HFFc6 (cell line): ENCODE measurements at regions not wholly inside any gene's neighbourhood (a gene's known extent, or its start where the extent isn't known, plus 50 kb on each side); places are given as distances from the start of the nearest gene placed in this dataset.

Experiments
- DNase-seq: peaks from one replicate; pipeline ENCODE4 v3.0.0-alpha.2; 2018
- H3K27ac Mint-ChIP-seq: 2 replicates; pipeline ENCODE4 v1.8.0; 2020; ENCODE audit warnings: mild to moderate bottlenecking, mixed read lengths
- H3K27me3 Mint-ChIP-seq: 2 replicates; pipeline ENCODE4 v1.8.0; 2021; ENCODE audit warnings: mild to moderate bottlenecking, moderate library complexity, mixed read lengths; ENCODE audit not compliant: insufficient read depth
- H3K36me3 Mint-ChIP-seq: 2 replicates; pipeline ENCODE4 v1.8.0; 2021; ENCODE audit warnings: low read depth, mixed read lengths
- H3K4me1 Mint-ChIP-seq: 2 replicates; pipeline ENCODE4 v1.8.0; 2020; ENCODE audit warnings: low read depth, mixed read lengths
- H3K4me3 Mint-ChIP-seq: 2 replicates; pipeline ENCODE4 v1.8.0; 2020; ENCODE audit warnings: mild to moderate bottlenecking, moderate library complexity, mixed read lengths
- H3K9me3 Mint-ChIP-seq: 2 replicates; pipeline ENCODE4 v1.8.0; 2020; ENCODE audit warnings: mild to moderate bottlenecking, mixed read lengths
- TF ChIP-seq, protein P1 (sequence below): fragments of 200-600 bp; sonication (generic); IDR thresholded peaks from 2 replicates; pipeline ENCODE4 v1.5.0; 2021; ENCODE audit warnings: antibody characterized with exemption, mild to moderate bottlenecking

DNA sequence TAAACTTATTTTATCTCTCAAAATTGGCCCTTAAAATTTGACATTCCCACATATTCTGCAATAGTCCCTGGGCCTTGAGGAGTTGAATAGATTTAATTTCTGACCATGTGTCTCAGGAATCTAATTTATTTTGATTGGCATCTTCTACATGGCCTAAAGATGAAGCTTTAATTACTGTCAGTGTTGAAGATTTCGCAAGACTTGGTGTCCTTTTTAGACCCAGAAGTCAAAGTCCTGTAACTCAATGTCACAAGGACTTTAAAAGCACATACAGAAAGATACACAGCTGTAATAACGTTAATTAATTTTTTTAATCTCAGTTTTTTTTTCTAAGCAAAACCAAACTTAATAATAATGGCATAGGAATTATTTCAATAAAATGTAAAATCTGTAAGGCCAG lies 163.9 kb downstream of the SUCNR1 start:
- no peaks in the 10 kb centered on the region for H3K27me3 Mint-ChIP-seq
- TF ChIP-seq, protein P1, sequence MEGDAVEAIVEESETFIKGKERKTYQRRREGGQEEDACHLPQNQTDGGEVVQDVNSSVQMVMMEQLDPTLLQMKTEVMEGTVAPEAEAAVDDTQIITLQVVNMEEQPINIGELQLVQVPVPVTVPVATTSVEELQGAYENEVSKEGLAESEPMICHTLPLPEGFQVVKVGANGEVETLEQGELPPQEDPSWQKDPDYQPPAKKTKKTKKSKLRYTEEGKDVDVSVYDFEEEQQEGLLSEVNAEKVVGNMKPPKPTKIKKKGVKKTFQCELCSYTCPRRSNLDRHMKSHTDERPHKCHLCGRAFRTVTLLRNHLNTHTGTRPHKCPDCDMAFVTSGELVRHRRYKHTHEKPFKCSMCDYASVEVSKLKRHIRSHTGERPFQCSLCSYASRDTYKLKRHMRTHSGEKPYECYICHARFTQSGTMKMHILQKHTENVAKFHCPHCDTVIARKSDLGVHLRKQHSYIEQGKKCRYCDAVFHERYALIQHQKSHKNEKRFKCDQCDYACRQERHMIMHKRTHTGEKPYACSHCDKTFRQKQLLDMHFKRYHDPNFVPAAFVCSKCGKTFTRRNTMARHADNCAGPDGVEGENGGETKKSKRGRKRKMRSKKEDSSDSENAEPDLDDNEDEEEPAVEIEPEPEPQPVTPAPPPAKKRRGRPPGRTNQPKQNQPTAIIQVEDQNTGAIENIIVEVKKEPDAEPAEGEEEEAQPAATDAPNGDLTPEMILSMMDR, result no peak
- no peak overlapping the region for H3K27ac Mint-ChIP-seq
- H3K4me1 Mint-ChIP-seq, result no peaks in the 10 kb centered on the region
- no peak overlapping the region for H3K4me3 Mint-ChIP-seq
- no peak for DNase-seq
- H3K36me3 Mint-ChIP-seq, result peaks cover 13% of the 10 kb centered on the region
- peaks cover 8% of the 10 kb centered on the region for H3K9me3 Mint-ChIP-seq

DNA sequence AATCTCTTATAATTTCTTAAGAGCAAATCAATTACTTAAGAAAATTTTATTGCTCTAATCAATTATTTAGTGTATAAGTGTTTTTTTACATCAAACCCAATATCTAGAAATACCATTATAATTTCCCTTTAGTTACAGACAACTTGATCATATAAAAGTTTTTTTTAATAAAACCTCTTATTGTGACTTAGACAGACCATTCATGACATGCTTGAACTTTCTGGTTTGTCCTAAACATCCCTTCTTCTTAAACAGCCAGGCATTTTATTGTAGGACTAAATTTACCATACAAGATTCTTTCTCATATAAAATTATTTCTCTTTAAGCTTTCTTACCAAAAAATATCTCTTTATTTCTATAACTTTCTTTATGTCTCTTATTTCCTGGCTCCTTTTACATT lies 164.5 kb downstream of the SUCNR1 start:
- peaks cover 8% of the 10 kb centered on the region for H3K9me3 Mint-ChIP-seq
- no peak overlapping the region for H3K4me3 Mint-ChIP-seq
- TF ChIP-seq, protein P1, result no peak
- H3K36me3 Mint-ChIP-seq, result peaks cover 13% of the 10 kb centered on the region
- H3K27ac Mint-ChIP-seq, result no peak overlapping the region
- no peaks in the 10 kb centered on the region for H3K4me1 Mint-ChIP-seq
- no peak for DNase-seq
- no peaks in the 10 kb centered on the region for H3K27me3 Mint-ChIP-seq

DNA sequence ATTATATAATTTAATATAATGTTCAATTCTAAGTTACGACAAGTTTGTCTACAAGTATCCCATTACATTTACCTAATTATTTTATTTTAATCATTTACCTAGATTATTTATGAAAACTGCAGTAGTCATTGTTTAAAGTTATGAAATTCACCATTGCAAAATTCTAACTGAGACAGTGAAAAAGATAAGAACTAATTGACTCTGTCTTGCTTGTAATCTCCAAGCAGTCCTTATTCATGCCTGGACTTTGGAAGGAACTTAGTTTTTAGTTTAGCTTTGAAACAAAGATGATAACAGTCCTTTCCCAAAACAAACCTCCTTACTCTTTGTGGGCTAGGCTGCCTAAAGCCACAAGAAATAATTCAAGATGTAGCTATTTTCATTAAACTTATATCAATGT lies 165.0 kb downstream of the SUCNR1 start:
- Mint-ChIP-seq H3K27me3 (no peaks in the 10 kb centered on the region), H3K4me3 (no peak overlapping the region), H3K36me3 (peaks cover 13% of the 10 kb centered on the region), H3K9me3 (peaks cover 8% of the 10 kb centered on the region), H3K27ac (no peak overlapping the region), H3K4me1 (no peaks in the 10 kb centered on the region)
- DNase-seq, result no peak
- TF ChIP-seq, protein P1, result no peak

DNA sequence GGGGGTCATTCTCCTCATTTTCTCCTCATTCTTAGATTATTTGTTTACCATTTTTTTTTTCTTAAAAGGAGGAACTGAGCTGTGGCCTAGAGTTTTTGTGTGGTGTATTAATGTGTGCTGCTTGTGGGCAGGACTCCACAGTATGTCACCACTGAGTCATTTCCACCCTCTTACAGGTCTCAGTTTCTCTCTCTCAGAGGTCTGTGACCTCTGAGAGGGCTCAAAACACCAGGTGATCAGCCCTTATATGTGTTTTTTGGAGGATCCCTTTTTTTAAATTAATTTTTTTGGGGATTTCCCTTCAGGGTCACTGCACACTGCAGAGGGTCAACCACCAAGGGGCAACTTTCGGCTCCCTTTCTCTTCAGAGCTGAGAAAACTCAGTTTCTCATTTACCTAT lies 166.4 kb downstream of the SUCNR1 start:
- TF ChIP-seq, protein P1, result no peak
- no peak overlapping the region for H3K4me3 Mint-ChIP-seq
- no peaks in the 10 kb centered on the region for H3K27me3 Mint-ChIP-seq
- DNase-seq, result no peak
- peaks cover 6% of the 10 kb centered on the region; the same call in 1 of the 2 replicates for H3K4me1 Mint-ChIP-seq
- H3K9me3 Mint-ChIP-seq, result peaks cover 8% of the 10 kb centered on the region
- peaks cover 13% of the 10 kb centered on the region for H3K36me3 Mint-ChIP-seq
- no peak overlapping the region for H3K27ac Mint-ChIP-seq

DNA sequence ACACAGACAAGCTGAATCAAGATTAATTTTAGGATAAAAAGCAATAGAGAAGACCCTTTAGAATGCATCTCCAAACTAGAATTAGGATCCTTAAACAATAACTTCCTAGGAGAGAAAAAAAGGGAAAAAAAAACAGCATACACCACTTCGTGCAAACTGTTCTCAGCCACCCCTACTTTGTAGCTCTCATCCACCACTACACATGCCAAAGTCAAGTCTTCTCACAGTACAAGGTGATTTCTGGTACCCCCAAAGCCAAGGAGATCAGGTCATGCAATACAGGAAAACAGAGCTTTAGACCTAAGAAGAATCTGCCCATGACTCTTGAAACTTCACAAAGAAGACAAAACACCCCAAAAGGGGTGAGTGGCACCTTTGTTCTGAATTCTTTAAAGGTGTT lies 166.9 kb downstream of the SUCNR1 start:
- H3K36me3 Mint-ChIP-seq, result peaks cover 13% of the 10 kb centered on the region
- TF ChIP-seq, protein P1, result no peak
- H3K27ac Mint-ChIP-seq, result no peak overlapping the region
- H3K4me3 Mint-ChIP-seq, result no peak overlapping the region
- H3K4me1 Mint-ChIP-seq, result peaks cover 6% of the 10 kb centered on the region; the same call in 1 of the 2 replicates
- DNase-seq, result no peak
- peaks cover 8% of the 10 kb centered on the region for H3K9me3 Mint-ChIP-seq
- no peaks in the 10 kb centered on the region for H3K27me3 Mint-ChIP-seq

DNA sequence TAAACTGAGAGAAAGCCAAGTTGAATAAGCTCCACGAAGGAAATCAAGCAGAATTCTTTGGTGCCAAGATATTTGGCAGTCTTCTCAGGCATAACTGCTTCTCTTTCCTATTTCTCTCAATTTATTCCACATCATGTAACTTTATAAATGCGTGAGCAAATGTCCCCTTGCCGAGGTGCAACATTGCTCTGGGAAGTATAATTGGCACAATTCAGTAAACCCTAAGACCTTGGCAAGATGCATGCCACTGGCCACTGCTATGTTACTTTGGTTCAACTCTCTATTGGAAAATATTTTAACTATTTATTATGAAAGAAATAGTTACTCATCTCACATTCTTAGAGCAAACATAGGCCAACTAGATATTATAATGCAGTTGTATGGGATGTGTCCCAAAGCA lies 170.2 kb downstream of the SUCNR1 start:
- H3K9me3 Mint-ChIP-seq, result no peaks in the 10 kb centered on the region; the same call in 1 of the 2 replicates
- H3K27me3 Mint-ChIP-seq, result no peaks in the 10 kb centered on the region; the same call in 1 of the 2 replicates
- H3K36me3 Mint-ChIP-seq, result no peaks in the 10 kb centered on the region; the same call in 1 of the 2 replicates

More for the DNA sequence above, 170.2 kb downstream of the SUCNR1 start:
- H3K4me3 Mint-ChIP-seq, result no peak overlapping the region
- TF ChIP-seq, protein P1, result no peak
- no peak for DNase-seq
- H3K27ac Mint-ChIP-seq, result no peak overlapping the region
- peaks cover 13% of the 10 kb centered on the region; the same call in 1 of the 2 replicates for H3K4me1 Mint-ChIP-seq
